GM19328 (cell line): ENCODE measurements at regions not wholly inside any gene's neighbourhood (a gene's known extent, or its start where the extent isn't known, plus 50 kb on each side); places are given as distances from the start of the nearest gene placed in this dataset.

Source experiments
- ATAC-seq: cut with Tn5 transposase; IDR thresholded peaks from one replicate; pipeline ENCODE4 v1.9.1; 2021; ENCODE audit warnings: mild to moderate bottlenecking, moderate library complexity; ENCODE audit not compliant: unreplicated experiment

DNA sequence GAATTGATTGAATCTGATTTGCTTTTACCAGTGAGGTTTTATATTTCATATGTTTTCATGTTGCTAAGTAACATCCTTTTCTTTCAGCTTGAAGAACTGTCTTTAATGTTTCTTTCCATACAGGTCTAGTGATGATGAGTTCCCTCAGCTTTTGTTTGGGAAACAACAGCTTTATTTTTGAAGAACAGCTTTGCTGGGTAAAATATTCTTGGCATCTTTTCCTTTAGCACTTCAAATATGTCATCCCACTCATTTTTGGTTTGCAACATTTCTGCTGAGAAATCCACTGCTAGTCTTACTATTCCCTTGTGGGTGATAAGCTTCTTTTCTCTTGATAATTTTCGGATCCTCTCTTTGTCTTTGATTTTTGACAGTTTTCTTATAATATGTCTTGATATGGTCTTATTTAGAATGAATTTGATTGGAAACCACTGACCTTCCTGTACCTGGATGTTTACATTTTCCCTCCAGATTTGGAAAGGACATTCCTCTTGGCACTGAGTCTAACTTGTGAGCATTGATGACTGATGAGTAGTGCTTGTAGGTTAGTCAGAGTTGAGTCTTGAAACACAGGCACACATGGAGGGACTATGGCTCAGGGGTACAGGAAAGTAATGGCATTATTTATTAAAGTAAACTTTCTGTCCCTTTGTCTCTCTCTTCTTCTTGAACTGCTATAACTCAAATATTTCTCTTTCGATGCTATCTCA is 220.3 kb downstream of the SPATA31D1 start:
- no peak for ATAC-seq

- ATAC-seq, result no peak
These were observed 221.4 kb downstream of the SPATA31D1 start for GRCh38 chr9:82209797-82210470.

GRCh38 chr9:82212885-82213284 is 224.3 kb downstream of the SPATA31D1 start:
- ATAC-seq, result no peak

DNA sequence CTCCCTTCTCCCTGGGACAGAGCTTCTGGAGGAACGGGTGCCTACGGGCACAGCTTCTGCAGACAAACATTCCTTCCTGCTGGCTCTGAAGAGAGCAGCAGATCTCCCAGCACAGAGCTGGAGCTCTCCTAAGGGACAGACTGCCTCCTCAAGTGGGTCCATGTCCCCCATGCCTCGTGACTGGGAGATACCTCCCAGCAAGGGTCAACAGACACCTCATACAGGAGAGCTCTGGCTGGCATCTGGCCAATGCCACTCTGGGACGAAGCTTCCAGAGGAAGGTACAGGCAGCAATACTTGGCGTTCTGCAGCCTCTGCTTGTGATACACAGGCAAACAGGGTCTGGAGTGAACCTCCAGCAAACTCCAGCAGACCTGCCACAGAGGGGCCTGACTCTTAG is 227.9 kb downstream of the SPATA31D1 start:
- no peak for ATAC-seq

DNA sequence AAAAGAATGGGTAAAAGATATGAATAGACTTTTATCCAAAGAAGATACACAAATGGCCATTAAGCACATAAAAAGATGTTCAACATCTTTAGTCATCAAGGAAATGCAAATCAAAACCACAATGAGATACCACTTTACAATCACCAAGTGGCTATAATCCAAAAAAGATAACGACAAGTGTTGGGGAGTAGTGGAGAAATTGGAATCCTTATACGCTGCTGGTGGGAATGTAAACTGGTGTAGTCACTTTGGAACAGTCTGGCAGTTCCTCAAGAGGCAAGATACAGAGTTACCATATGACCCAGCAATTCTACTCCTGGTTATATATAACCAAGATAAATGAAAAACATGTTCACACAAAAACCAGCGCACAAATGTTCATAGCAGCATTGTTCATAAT is 234.9 kb downstream of the SPATA31D1 start:
- no peak for ATAC-seq

DNA sequence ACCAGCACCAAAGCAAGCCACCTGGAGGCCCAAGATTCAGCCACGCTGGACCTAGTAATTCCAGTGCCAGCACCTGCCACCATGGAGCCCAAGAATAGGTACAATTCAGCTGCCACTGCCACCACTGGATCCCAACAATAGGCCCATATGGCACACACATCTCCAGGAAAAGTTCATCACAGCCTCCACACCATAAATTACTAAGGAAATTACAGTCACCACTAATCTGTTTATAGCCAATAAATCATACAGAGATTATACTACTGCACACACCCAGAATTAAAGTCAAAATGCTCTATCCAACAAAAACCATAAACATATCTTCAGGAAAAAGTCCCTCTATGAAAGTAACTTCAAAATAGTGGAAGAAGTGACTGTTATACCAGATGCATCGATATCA is 242.8 kb downstream of the SPATA31D1 start:
- ATAC-seq, result no peak

GRCh38 chr9:82234160-82234943 is 245.8 kb downstream of the SPATA31D1 start:
- no peak for ATAC-seq

DNA sequence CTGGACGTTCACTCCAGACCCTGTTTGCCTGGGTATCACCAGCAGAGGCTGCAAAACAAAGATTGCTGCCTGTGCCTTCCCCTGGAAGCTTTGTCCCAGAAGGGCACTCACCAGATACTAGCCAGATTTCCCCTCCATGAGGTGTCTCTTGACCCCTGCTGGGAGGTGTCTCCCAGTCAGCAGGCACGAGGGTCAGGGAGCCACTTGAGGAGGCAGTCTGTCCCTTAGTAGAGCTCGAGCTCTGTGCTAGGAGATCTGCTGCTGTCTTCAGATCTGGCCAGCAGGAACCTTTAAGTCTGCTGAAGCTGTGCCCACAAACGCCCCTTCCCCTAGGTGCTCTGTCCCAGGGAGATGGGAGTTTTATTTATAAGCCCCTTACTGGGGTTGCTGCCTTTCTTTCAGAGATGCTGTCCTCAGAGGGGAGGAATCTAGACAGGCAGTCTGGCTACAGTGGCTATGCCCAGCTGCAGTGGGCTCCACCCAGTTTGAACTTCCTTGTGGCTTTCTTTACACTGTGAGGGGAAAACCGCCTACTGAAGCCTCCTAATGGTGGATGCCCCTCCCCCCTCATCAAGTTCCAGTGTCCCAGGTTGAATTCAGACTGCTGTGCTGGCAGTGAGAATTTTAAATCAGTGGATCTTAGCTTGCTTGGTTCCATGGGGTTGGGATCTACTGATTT is 253.9 kb downstream of the SPATA31D1 start:
- ATAC-seq, result no peak

DNA sequence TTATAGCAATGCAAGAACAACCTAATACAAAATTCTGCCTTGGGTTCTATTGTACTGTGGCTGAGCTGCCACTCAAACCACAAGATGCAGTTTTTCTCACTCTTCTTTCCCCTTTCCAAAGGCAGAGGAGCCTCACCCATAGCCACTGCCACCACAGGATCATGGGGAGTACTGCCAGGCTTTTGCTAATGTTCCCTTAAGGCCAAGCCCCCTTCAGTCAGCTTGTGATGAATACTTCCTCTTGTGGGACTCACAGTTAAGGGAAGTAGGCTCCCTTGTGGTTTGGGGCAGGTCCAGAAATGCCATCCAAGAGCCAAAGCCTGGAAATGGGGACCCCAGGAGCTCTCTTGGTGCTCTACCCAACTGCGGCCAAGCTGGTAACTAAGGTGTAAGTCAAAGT is 258.7 kb downstream of the SPATA31D1 start:
- no peak for ATAC-seq

GRCh38 chr9:82252116-82252515 is 263.5 kb downstream of the SPATA31D1 start:
- no peak for ATAC-seq

DNA sequence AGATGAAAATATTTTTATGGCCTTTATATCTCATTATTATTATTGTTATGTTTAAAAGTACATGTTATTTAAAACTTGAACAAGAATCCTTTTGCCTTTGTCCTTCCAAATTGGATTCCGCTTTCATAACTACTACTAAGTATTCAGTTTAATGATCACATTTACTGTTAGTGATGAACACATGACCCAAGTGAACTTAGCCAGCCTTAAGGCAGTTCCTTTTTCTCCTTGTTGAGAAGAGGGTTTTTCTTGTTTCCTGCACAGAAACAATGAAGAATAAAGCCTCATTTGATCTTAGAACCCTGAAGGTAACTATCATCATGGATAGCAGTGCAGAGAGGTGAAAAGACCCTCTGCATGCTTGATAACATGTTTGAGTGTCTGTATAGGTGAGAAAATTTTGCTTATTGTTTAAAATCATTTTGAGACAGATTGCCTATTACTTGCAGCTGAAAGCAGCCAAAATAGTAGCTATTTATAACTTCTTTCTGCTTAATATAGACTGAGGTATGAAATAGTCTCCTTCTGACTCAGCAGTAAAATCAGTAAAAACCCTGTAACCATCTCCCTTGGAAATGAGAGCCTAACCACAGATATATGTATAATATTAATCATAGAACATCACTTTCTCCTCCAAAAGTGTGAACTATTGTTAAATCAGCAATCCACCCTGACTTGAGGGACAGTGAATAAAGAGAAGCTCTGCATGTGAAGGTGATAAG is 266.2 kb downstream of the SPATA31D1 start:
- ATAC-seq, result no peak

GRCh38 chr9:82255481-82256176 is 267.1 kb downstream of the SPATA31D1 start:
- ATAC-seq, result no peak

DNA sequence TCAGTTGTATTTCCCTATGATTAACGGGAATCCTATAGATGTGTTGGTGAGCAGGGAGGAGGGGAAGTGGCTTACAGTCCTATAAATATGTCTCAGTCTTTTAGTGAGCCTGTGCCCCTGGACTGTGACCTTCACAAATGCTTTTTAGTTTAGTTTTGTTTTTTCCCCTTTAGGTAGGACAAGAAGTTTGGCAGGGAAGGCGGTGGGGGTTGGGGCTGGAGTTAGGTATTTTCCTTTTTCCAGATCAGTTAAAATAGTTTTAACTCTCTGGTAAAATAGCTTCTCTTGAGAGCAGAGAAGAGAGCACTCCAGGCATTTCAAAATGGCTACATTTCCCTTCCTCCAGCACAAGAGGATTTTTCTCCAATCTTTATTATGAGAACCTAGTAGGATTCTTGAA is 272.1 kb downstream of the SPATA31D1 start:
- ATAC-seq, result no peak

GRCh38 chr9:82263619-82264018 is 275.0 kb downstream of the SPATA31D1 start:
- no peak for ATAC-seq

- ATAC-seq, result no peak
These were observed 282.6 kb downstream of the SPATA31D1 start for GRCh38 chr9:82271106-82271561.

- ATAC-seq, result no peak
These were observed 284.5 kb downstream of the SPATA31D1 start for GRCh38 chr9:82273121-82273520.

GRCh38 chr9:82275258-82275927 is 286.8 kb downstream of the SPATA31D1 start:
- no peak for ATAC-seq

DNA sequence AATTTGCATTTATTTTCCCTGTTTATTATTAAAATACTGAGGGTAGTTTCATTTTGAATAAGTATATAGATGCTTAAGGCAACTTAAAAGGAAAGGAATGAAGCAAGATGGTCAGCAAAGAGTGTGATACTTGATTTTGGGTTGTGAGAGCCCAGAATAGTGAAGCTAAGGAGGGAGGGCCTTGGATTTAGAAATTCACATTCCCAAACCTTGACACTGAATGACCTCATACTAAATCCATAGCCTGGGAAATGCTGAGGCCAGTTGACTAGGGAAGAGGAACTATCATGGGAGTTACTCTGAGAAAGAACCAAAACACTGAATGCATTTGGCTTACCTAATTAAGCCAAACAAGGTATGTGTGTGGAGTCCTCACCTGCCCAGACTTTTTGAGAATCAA is 292.5 kb downstream of the SPATA31D1 start:
- ATAC-seq, result no peak

GRCh38 chr9:82284758-82285157 is 296.2 kb downstream of the SPATA31D1 start:
- ATAC-seq, result no peak
